Stimulated activated CD4-positive, alpha-beta T cell treated with anti-CD3 and anti-CD28 coated beads, Interleukin-4, amount 100 ng/mL, for 4 hours (primary cell): ENCODE measurements at regions not wholly inside any gene's neighbourhood (a gene's known extent, or its start where the extent isn't known, plus 50 kb on each side); places are given as distances from the start of the nearest gene placed in this dataset.
"Not testable (repeated sequence)": the region's sequence is repeated elsewhere in the genome, so short reads cannot be mapped to it uniquely, and the experiment has no call there.

Experiments used
- DNase-seq, 2 experiments: peaks; one replicate each; pipeline ENCODE4 v3.0.0-alpha.2; 2020

DNA sequence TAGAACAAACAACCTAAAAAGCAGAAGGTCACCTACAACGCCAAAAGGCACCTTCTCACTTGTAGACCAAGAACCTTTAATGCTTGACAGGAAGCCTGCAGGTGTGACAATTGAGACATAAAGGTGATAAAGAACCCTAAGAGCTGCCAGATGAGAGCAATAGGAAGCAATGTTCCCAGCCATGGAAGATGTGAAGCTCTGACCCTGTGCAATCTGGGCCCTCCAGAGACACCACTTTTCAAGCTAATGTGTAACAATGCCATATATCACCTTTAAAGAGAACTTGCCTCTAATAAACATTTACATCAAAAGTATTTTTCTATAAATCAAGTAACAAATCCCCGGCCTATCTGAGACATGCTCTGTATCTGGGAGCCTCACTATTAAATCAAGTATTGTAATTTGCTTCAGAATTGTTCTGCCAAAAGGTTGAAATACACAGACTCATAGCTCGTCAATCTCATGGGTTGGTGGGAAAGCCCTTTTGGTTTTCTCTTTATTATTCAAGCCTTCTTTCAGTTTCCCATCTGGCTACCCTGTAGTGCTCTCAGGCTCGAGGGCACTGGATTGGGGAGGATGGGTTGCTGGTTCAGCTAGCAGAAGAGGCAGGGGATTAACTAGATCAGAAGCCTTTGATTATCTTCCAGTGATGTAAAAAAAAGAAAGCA, 368.9 kb downstream of the BUD13 start:
- DNase-seq, result no peak

GRCh38 chr11:116400081-116400480, 372.7 kb downstream of the BUD13 start:
- DNase-seq, result no peak

- DNase-seq, result no peak
Observed at GRCh38 chr11:116397602-116398084, 375.1 kb downstream of the BUD13 start.

- no peak for DNase-seq
Observed at GRCh38 chr11:116396331-116396730, 376.5 kb downstream of the BUD13 start.

- no peak for DNase-seq
Observed at GRCh38 chr11:116394022-116394421, 378.8 kb downstream of the BUD13 start.

- DNase-seq, result no peak
Observed at GRCh38 chr11:116390963-116391362, 381.8 kb downstream of the BUD13 start.

DNA sequence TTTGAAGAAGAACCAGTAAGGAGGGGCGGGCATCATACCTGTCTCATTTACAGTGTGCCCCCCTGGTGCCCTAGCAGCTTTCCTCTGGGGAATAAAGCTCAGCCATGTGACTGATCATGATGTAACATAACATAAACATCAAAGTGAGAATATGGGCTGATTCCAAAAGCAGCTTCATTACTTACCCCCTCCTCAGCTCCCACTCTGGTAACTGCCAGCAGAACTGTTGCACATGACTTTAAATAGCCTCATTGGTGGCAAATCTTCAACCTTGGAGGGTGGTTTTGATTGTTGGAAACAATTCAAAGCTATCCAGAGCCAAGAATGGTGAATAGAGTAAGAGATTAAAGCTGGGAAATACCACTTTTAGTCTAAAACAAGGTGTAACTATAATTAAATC, 384.6 kb downstream of the BUD13 start:
- no peak for DNase-seq

- DNase-seq, result no peak
Observed at GRCh38 chr11:116387641-116388040, 385.1 kb downstream of the BUD13 start.

- no peak for DNase-seq
Observed at GRCh38 chr11:116386118-116386699, 386.6 kb downstream of the BUD13 start.

GRCh38 chr11:116384876-116385275, 387.9 kb downstream of the BUD13 start:
- no peak for DNase-seq

DNA sequence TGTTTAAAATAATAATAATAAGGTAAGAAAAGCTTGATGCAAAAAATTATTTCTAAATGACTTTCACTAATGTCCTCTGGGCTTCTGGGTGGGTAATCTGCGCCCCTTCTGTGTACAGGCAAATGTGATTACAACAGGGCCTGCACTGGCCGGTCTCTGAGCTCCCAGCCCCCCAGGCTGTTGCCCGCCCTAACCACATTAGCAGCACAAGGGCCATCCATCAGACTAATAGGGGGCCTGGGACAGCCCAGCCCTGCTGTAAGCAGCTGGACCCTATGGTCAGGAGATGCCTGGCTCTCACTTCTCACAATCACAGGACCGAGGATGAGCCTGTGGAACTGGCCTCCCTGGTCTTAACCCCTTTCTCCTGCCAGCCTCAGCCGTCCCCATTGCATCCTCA, 388.4 kb downstream of the BUD13 start:
- no peak for DNase-seq

GRCh38 chr11:116379185-116379828, 393.5 kb downstream of the BUD13 start:
- DNase-seq, result no peak

GRCh38 chr11:116376547-116376946, 396.2 kb downstream of the BUD13 start:
- no peak for DNase-seq

DNA sequence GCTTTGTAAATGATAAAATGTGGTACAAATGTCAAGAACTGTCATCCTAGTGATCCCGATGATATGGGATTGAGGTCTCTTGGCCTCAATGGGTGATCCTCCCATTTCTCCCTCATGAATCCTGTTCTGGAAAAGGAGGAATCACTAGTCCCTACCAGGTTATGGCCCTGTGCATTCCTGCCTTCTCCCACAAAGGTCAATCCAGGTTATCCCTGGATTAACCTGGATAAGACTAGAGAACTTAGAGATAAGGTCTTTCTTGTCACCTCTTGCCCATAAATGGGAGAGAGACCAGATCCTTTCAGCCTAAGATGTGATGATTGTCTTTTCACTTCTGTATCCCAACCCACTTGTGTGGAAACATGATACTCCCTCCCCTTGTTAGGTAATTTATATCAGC, 396.7 kb downstream of the BUD13 start:
- no peak for DNase-seq

- DNase-seq, result no peak
Observed at GRCh38 chr11:116375221-116375620, 397.6 kb downstream of the BUD13 start.

DNA sequence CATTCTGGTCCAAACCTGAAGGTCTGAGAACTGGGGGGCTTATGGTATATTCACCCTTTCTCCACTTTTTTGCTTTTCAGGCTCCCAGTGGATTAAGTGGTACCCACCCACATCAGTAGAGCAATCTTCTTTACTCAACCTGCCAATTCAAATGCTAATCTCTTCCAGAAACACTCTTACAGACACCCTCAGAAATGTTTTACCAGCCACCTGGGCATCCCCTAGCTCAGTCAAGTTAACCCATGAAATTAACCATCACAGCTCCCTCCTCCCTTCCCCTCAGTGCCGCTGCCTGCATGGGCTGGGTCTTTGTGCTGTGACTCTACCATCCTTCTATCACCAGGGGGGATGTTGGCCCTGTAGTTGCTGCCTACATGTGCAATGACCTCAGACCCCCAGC, 398.7 kb downstream of the BUD13 start:
- DNase-seq, result no peak

- no peak for DNase-seq
Observed at GRCh38 chr11:116373104-116373944, 399.5 kb downstream of the BUD13 start.

- no peak for DNase-seq
Observed at GRCh38 chr11:116371146-116371545, 401.6 kb downstream of the BUD13 start.

- DNase-seq, result no peak
Observed at GRCh38 chr11:116368784-116369183, 404.0 kb downstream of the BUD13 start.

DNA sequence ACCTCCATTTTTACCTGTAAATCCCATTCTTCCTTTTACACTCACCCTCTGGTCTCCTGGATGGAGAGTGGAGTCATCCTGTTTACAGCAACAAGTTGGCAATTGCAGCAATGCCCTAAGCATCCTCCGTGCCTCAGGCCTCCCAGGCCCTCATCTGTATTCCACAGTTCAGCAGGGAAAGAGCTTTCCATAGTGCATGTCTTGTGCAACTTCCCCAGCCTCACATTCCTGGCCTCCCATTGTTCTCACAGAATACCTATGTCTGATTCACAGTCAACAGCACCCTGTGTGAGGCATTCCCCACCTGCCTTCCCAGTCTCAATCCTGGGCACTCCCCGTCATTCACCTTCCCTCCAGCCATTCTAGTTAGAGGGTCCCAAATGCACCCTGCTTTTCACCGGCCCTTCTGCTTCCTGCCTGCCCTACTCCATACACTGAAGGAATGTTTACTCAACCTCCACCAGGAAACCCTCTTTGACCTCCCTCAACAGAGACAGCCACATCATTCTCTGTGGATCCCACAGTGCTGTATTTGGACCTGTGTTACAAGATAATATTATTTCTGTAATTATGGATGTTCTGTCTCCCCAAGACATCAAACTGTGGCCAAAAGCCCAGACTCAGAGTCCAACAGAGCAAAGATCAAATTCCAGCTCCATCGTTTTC, 405.7 kb downstream of the BUD13 start:
- DNase-seq, result no peak

- DNase-seq, result no peak
Observed at GRCh38 chr11:116366451-116366850, 406.3 kb downstream of the BUD13 start.

- DNase-seq, result not testable (repeated sequence)
Observed at GRCh38 chr11:116364925-116365324, 407.9 kb downstream of the BUD13 start.

DNA sequence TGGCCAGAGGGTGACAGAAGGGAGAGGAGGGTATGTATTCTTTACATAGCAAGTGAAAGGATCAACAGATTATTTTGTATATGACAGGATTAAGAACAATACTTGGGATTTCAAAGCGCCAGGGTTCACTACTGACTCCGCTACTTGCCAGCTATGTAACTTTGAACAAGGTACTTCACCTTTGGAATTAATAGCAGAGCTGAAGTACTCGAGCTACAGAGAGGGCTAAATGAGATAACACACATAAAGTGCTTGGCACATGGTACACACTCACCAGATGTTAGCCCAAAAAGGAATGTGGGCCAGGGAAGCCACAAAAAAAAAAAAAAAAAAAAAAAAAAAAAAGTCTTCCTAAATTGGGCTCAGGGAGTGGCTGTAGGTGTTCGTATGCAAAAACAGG, 408.4 kb downstream of the BUD13 start:
- DNase-seq, result no peak
